ENCODE measurements at regions not wholly inside any gene's neighbourhood (a gene's known extent, or its start where the extent isn't known, plus 50 kb on each side); places are given as distances from the start of the nearest gene placed in this dataset.
"Not testable (repeated sequence)": the region's sequence is repeated elsewhere in the genome, so short reads cannot be mapped to it uniquely, and the experiment has no call there.

GRCh38 chr18:40371673-40372072, 1583.4 kb upstream of the PIK3C3 start:
- DNase-seq (ENCODE audit: low read depth) = peak; percentile 14

GRCh38 chr18:40367576-40367975, 1587.5 kb upstream of the PIK3C3 start:
- no peak for DNase-seq (ENCODE audit: low read depth)

GRCh38 chr18:40366521-40366920, 1588.5 kb upstream of the PIK3C3 start:
- DNase-seq (ENCODE audit: low read depth) = no peak

- DNase-seq (ENCODE audit: low read depth) = no peak
Measured at GRCh38 chr18:40365526-40365925, 1589.5 kb upstream of the PIK3C3 start.

DNA sequence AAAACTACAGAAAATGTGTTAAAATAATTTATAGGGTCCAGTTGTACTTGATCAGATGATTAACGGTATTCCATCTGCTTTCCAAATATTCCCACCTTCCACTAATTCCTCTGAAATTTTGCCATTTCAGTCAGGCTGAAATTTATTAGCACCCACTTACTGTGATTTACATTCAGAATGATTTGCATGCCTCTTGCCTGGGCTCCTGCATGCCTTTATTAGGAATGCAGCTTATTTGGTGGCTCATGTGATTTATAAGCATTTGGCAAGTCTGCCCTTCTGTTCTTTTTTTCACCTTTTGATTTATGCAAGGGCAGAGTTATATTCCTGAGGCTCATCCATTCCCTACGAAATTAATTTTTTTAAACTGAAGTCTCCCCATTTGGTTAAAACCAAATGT, 1594.5 kb upstream of the PIK3C3 start:
- DNase-seq (ENCODE audit: low read depth) = no peak

- DNase-seq (ENCODE audit: low read depth) = peak; percentile 15
Measured at GRCh38 chr18:40357536-40357935, 1597.5 kb upstream of the PIK3C3 start.

DNA sequence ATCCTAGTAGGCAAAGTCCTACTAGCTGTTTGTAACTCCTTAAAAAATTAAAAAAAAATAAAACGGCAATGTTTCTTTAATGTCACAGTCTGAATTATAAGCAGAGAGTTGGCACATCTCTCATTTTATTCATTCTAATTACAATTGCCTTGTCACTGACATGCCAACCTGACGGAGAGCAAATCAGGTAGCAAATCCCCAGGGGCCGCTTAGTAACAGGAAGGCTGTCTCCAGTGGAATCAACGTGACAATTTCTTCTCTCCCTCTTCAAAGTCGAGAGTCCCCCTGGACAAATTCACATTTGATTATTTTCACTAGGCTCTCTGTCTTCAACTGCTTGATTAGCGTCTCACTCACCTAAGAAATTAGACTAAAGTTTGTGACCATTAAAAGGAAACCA, 1598.9 kb upstream of the PIK3C3 start:
- no peak for DNase-seq (ENCODE audit: low read depth)

DNA sequence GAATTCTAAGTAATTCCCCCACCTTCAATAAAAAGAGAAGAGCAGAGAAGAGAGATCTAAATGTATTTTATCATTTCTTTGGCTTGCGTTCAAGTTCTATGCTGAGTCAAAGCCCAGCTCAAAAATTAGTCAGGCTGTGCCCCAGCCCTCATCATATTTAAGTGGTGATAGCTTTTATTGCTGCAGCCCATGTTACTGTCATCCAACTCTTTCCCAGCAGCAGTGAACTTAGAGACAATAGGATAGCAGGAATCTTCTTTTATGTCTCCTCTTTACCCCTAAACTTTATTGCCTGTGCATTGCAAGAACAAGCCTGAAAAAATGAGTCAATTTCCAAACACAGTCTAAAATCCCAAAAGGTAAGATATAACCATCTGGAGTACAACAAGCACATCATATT, 1599.3 kb upstream of the PIK3C3 start:
- no peak for DNase-seq (ENCODE audit: low read depth)

DNA sequence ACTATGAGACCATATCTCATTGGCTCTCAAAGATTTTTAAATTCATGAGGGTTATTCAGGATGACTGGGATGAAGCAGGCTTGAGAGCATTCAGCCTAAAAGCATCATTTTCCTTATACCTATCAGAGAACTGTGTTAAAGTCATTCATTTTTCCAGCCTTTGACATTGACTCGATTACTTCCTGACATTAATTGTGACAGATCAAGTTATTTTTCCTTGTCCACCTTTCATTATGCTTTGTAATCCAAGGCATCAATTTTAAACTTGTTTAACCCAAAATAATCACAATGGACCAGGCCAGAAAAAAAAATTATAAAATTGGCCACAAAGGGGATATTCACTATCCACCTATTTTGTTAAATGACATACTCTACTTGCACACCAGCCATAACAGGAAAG, 1606.8 kb upstream of the PIK3C3 start:
- no peak for DNase-seq (ENCODE audit: low read depth)

DNA sequence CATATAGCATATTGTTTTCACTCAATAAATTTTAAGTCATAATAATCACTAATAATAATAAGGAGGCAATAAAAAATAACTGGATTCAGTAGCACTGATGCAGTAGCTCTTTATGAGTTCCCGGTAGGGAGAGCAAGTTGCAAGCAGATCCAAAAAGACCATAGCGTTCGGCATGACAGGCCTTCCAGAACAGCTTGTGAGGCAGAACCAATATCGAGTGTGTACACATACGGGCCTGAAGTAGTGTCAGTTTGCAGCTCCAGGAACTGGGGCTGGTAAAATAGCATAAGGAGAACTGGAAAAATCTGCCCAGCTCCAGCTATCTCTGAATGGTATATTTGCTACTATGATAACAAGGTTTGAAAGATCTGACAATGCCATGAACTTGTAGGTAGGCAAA, 1607.8 kb upstream of the PIK3C3 start:
- no peak for DNase-seq (ENCODE audit: low read depth)

- no peak for DNase-seq (ENCODE audit: low read depth)
Measured at GRCh38 chr18:40346146-40346545, 1608.9 kb upstream of the PIK3C3 start.

GRCh38 chr18:40341701-40342100, 1613.3 kb upstream of the PIK3C3 start:
- DNase-seq (ENCODE audit: low read depth) = no peak

DNA sequence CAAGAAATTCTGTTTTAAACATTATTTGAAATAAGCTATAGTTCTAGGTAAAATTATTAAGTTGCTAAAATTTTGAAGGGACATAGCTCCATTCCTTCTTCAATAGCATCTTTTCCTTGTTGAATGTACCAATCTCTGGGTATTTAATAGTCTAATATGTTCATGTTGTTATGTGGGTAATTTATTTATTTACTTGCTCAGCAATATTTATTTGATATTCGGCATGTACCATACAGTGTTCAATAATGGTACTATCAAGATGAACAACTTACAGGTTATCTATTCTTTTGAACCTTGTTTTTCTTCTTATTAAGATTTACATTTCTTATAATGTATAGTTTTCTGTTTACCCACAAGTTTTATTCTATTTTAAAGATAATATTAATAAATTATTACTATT, 1616.8 kb upstream of the PIK3C3 start:
- DNase-seq (ENCODE audit: low read depth) = no peak

DNA sequence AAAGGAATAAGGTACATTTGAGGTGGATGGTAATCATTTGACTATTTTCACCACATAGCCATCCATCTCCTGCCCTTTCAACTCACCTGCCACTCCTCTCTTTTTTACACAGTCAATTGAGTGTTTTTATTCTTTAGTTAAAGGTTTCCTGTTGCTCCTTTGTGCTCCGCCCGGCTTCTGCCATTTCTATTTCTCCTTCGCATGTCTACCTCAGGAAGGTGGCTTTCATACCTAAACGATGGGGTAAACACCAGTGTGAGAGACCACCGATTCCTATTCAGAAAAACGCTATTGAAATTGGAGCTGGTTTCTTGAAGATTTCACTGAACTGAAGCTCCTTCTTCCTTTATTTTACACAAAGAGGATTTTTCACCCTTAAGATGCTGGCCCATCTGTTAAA, 1628.0 kb upstream of the PIK3C3 start:
- DNase-seq (ENCODE audit: low read depth) = no peak

DNA sequence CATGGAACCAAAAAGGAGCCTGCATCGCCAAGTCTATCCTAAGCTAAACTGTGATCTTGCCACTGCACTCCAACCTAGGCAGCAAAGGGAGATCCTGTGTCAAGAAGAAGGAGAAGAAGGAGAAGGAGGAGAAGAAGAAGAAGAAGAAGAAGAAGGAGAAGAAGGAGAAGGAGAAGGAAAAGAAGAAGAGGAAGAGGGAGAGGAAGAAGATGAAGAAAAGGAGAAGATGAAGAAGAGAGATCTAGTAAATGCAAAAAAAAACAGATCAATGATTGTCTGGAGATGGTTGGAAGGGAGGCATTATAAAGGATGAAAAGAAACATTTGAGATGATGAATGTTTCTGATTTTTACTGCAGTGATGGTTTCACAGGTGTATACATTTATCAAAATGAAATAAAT, 1629.0 kb upstream of the PIK3C3 start:
- no peak for DNase-seq (ENCODE audit: low read depth)

GRCh38 chr18:40314199-40314598, 1640.8 kb upstream of the PIK3C3 start:
- no peak for DNase-seq (ENCODE audit: low read depth)

DNA sequence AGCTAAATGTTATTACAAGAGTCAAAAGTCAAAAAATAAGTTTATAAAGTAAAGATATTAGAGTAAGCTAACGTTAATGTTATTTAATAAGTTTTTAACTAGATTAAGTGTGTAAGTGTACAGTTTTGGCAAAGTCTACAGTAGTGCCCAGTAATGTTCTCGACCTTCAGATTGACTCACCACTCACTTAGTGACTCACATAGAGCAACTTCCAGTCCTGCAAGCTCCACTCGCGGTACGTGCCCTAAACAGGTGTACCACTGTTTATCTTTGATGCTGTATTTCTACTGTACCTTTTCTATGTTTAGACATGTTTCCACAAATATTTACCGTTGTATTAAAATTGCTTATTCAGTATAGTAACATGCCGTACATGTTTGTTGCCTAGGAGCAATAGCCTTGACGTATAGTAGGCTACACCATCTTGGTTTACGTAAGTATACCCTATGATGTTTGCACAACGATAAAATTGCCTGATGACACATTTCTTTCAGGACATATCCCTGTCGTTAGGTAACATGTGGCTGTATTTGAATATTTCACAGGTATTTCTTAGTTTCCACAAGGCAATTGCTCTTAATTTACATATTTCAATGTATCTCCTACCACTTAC, 1641.9 kb upstream of the PIK3C3 start:
- DNase-seq (ENCODE audit: low read depth) = no peak

DNA sequence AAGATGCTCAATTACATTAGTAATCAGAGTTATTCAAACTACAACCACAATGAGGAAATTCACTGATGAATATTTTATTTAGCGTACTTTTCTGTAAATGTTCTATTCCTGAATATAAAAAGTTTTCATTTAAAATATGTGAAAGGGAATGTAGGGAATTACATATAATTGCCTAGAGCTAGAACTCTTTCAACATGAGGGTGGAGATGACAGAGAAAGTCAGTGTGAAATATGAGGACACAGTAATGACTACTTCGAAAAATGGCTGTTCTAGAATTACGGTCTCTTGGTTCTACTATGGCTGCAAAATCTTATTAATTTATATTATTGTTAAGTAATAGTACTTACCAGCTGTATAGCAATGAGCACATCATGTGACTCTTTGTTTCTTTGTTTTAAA, 1647.4 kb upstream of the PIK3C3 start:
- no peak for DNase-seq (ENCODE audit: low read depth)

- DNase-seq (ENCODE audit: low read depth) = no peak
Measured at GRCh38 chr18:40296717-40297413, 1658.2 kb upstream of the PIK3C3 start.

GRCh38 chr18:40292985-40293710, 1661.9 kb upstream of the PIK3C3 start:
- DNase-seq (ENCODE audit: low read depth) = no peak

GRCh38 chr18:40283560-40283959, 1671.5 kb upstream of the PIK3C3 start:
- DNase-seq (ENCODE audit: low read depth) = no peak

GRCh38 chr18:40281356-40281755, 1673.7 kb upstream of the PIK3C3 start:
- DNase-seq (ENCODE audit: low read depth) = not testable (repeated sequence)

DNA sequence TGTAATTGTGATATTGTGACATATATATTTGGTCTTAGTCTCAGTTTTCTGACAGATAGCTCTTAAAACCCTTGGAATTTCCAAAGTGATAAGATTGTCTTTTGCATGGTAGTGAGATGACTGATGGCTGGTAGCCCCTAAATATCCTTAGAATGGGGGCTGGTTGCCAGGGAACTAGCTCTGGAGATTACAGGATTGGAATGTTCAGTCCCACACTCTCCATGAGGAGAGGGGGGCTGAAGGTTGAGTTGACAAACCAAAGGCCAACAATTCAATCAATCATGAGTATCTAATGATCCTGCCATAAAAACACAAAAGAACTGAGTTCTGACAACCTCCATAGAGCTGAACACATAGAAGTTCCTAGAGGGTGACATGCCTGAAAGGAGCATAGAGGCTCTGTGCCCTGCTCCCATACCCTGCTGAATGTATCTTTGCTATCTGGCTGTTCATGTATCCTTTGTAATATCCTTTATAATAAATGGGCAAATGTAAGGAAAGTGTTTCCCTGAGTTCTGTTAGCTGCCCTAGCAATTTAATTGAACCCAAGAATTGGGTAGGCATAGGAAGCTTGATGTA, 1680.3 kb upstream of the PIK3C3 start:
- DNase-seq (ENCODE audit: low read depth) = no peak
